ELR (cell line): ENCODE measurements at regions not wholly inside any gene's neighbourhood (a gene's known extent, or its start where the extent isn't known, plus 50 kb on each side); places are given as distances from the start of the nearest gene placed in this dataset.
A peak's percentile ranks its signal among the peaks of the same experiment; 100 is the strongest.
"Not testable (repeated sequence)": the region's sequence is repeated elsewhere in the genome, so short reads cannot be mapped to it uniquely, and the experiment has no call there.

ENCODE experiments used
- DNase-seq: peaks from one replicate; pipeline ENCODE4 v3.0.0-alpha.2; 2015; ENCODE audit warnings: low read depth

DNA sequence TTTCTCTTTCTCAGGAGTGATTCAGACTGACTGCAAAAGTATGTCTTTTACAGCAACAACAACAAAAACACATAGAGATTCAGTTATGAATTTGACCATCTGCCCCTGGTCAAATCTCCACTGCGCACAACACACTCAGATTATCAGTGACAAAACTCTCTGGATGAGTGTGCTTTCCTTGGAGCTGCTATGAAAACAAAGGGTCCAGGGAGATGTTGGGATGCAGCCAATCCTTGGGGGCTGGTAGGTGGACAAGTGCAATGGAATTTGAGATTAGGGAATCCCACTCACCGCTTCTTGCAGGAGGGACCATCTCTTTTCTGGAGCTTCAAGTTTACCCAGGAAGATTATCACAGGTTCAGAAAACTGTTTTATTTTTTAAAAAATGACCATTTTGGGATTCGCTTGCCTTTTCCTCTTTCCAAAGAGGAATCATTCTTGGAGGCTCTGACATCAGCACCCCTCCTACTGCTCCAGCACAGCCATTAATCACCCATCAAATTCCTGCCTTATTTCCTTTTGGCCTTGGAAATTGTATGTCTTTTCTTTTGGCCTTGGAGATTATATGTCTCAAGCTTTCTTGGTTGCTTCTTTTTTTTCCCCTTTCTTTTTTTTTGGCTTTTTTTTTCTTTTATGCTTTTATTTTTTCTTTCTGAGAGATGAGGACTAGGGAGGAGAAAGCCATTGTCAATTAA is 311.8 kb downstream of the TSHZ3 start:
- DNase-seq: no peak

DNA sequence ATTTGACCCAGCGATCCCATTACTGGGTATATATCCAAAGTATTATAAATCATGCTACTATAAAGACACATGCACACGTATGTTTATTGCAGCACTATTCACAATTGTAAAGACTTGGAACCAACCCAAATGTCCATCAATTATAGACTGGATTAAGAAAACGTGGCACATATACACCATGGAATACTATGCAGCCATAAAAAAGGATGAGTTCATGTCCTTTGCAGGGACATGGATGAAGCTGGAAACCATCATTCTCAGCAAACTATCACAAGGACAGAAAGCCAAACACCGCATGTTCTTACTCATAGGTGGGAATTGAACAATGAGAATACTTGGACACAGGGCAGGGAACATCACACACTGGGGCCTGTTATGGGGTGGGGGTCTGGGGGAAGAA is 317.8 kb downstream of the TSHZ3 start:
- DNase-seq: not testable (repeated sequence)

DNA sequence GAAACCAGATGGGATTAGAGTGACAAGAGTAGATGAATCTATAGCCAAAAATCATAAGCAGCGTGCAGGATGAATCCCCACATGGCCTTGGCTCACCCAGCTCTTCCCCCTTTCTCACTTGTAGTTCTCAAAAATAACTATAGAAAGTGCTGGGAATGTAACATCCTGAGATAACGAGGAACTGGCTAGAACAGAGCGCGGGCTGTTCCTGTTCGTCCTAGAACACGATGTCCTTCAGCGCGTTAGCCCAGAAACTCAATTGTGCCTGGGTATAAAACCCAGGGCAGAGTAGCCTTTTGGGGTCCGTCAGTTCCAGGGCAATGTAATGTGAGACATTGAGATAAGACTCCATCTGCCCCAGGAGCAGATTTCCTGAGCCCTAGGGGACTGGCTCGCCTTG is 326.2 kb downstream of the TSHZ3 start:
- DNase-seq: no peak

DNA sequence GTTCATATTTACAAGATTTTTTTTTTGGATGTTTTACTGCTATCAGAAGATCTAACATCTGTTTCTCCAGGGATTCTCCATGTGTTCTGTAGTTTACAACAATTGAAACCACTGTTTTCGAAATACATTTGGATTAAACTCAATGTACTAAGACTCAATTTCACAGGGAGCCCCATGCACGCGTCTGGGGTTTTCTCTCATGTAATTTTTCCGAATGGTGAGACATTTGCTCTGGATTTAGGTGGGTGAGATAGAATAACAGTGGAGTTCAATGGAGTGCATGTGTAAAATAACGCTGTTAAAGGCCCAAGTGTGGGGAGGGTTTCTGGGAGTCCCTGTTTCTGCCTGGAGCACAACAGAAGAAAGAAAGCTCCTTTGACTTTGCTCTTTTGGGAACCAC is 330.3 kb downstream of the TSHZ3 start:
- no peak for DNase-seq

DNA sequence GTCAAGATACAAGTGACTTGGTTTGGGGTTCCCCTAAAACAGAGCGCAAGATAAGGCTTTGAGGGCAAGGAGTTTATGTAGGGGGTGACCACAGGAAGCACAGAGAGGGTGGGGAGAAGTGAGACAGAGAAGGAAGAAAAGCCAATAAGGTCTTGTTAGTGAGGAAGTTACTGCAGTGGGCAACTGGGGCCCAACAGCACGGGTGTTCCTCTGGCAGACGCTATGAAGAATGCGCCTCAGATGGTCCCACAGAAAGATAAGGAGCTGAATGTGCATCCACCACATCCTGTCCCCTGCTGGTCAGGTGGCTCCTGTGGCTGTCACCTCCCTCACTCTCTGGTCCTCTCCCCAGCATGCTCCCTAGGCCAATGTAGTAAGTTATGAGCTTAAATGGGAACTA is 333.5 kb downstream of the TSHZ3 start:
- DNase-seq: no peak

DNA sequence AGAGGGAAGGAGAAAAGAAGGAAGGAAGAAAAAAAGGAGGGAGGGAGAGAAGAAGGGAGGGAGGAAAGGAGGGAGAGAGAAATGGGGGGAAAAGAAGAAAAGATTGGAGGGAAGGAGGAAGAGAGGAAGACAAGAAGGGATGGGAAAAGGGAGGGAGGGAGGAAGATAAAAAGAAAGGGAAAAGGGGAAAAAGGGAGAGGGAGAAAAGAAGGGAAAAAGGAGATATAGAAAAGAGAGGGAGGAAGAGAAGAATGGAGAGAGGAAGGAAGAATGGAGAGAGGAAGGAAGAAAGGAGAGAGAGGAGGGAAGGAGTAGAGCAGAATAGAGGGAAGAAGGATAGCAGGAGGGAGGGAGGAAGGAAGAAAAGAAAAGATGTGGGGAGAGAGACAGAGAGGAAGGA is 334.6 kb downstream of the TSHZ3 start:
- DNase-seq: no peak

DNA sequence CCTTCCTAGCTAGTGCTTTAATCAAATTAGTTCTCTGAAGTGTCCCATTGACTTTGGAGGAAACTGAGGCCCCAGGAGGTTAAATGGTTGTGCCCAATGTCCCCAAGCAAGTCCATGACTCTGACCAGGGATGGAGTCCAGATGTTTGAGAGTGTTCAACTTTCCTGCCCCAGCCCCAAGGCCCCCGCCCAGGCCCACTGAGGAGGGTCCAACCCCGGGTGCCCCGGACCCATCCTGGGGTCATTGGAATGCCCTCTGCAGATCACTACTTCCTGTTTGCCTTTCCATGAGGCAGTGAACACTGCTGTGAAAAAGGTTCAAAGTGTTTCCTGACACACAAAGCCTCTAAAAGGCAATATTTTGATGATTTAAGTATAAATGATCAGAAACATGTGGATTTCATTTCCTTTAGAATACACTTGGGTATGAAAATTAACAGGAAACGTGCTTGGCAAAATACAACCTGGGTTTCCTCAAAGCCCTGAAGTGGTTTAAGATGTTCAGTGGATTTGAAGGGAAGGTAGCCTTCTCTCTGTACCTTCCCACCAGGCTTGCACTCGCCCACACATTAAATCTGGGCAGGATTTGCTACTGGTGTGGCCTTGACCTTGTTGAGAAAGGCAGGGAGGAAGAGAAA is 335.7 kb downstream of the TSHZ3 start:
- no peak for DNase-seq

DNA sequence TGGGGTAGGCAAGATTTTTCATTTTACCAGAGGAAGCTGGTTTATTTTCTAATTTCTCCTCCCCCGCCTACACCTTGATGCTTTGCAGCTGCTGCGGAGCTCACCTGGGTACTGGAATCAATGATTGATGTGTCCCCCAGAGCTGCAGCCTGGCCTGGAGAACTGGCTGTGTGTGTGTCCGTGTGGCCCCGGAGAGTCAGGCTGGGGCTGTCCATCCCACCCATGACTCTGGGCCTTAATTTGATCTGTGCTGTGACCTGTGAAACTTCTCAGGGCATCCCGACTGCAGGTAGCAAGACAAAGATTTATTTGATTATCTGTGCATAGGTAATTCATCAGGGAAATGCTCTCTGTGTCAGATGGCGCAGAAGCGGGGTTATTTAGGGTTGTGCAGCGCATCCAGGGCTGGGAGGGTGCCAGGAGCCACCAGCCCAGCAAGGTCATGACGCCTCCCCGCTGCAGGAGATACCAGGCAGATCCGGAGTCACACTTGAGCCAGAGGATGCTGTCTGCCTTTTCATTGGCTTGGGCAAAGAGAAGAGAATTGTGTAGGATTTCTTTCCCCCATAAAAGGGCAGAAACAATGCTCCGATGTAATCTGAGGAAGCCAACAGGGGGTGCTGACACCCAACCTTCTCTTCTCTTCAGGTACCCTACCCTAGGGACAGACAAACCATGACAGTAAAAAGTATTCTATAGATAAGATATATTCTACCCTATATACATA is 346.6 kb downstream of the TSHZ3 start:
- peak; percentile 4 for DNase-seq

DNA sequence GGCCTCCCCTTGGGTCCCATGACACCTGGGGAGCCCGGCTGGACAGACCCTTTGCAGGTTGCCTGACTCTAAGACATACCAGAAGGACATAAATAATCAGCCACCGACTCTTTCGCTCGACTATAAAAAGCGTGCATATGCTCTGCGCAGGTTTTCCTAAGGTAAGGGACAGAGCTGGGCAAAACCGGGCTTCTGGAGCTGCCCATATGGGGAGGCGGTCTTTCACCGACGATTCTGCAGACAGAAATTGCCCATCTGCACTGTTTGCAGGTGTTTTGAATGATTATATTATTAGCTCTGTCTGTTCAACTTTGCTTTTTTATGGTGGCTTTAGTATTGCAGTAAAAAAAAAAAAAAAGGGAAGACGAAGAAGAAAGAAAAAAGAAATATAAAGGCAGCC is 347.2 kb downstream of the TSHZ3 start:
- no peak for DNase-seq

DNA sequence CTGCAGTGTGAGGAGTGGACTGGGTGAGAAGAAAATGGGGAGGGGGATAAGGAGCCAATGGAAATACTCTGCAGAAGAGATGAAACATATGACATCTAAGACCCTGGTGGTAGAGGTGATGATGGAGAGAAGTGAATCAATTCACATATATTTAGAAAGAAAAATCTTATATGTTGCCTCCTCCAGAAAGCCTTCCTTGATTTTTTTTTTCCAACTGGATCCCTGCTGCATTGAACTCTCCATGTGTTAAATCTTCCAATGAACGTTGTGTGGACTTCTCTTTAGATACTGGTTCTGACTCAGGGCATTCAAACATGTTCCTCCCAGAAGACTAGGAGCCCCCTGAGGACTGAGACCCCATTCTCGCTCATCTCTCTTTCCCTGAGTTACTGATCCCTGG is 348.3 kb downstream of the TSHZ3 start:
- DNase-seq: no peak

DNA sequence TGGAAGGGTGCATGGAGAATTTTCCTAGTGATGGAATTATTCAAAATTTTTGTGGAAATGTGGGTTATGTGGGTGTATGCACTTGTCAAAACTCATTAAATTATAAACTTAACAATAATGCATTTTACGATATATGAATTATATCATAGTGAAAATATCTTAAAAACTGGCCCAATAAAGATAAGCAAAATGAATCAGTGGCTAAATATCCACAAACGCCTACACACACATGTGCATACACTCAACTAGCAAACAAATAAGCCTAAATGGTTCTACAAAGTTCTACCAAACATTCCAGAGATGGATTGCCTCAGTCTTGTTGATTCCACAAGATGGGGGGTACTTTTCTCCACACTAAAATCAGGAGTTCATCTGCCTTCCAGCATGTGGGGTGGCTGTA is 349.5 kb downstream of the TSHZ3 start:
- no peak for DNase-seq

DNA sequence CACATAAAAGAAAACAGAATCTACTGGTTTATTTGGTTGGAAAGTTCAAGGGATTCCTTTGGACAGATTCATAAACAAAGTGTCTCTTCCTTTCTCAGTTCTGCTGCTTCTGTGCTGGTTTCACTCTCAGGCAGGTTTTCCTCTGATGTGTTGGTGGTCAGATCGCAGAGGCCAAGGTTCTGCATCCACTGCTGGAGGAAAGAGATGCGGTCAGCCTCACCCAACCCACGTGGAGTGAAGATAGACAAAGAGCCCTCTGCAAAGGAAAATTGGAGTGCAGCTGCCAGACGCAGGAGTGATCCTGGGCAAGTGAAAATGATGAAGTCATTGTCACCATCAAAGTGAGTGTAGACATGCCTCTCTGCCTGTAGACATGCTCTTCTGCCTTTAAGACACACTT is 352.0 kb downstream of the TSHZ3 start:
- DNase-seq: no peak

DNA sequence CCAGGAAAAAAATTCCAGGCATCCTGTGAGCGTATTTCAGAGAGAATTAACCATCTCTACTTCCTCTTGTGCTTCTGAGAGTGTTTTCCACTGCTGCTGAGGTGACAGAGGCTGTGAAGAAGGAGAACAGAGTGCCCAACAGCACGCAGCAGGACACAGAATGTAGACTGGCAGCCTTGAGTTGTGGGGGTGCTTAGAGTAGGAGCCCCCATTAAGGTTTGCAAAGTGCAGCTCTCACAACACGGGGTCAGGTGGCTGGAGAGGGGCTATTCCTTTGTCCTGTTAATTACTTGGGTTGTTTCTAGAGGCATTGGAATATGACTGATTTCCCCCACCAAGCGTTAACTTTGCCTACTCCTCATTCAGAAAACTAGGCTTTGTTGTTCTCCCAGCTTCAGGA is 370.6 kb downstream of the TSHZ3 start:
- DNase-seq: no peak

DNA sequence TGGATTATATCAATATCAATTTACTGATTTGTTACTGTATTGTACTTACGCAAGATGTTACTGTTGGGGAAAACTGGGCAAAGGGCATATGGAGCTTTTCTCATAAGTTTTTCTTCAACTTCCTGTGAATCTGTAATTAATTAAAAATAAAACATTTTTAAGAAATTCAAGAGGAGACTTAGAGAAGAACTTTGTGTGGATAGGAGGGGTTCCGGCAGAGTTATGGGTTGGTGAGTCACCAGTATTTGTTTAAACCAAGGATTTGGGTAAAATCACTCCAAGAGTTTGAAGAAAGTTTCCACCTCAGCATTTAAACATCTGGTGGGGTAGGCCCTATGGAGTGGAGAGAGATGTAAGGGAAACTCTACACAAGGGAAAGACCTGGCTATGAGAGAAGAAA is 379.6 kb downstream of the TSHZ3 start:
- no peak for DNase-seq

DNA sequence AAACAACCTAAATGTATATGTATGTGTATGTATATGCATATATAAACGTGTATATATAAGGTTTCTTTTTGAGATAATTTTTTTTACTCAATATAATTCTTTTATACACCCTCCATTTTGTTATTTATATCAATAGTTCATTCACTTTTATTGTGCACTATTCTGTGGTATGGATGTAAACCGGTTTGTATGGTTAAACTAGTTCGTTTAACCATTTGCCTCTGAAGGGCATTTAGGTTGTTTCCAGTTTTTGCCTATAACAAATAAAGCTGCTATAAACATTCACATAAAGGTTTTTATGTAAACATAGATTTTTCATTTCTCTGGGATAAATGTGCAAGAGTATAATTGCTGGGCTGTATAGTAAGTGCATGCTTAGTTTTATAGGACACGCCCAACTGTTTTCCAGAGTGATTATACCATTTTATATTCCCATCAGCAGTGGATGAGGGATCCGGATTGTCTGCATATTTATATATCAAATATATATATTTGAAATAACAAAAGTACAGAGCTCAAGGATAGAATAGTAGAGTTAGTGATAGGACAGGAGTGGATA is 380.3 kb downstream of the TSHZ3 start:
- DNase-seq: no peak

DNA sequence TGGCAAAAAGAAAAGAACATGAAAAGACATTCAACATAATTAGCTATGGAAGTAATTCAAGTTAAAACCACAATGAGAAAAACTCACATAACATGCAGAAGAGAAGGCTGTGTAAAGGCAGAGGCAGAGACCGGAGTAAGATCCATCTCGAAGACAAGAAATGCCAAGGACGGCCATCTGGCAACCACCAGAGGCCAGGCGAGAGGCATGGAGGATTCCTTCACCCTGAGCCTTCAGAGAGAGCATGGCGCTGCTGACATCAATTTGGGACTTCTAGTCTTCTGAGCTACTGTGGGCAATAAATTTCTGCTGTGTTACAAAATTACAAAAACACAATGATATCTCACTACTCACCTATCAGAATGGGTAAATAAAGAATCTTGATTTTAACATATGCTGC is 381.0 kb downstream of the TSHZ3 start:
- DNase-seq: peak; percentile 15

DNA sequence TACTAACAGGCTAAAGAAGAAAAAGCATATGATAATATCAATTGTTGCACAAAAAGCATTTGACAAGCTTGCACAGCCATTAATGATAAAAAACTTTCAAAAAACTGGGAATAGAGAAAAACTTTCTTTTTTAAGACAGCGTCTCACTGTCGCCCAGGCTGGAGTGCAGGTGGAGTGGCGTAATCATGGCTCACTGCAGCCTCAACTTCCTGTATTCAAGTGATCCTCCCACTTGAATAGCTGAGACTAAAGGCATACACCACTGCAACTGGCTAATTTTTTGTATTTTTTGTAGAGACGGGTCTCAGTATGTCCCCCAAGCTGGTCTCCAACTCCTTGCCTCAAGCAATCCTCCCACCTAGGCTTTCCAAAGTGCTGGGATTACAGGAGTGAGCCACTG is 382.8 kb downstream of the TSHZ3 start:
- no peak for DNase-seq

DNA sequence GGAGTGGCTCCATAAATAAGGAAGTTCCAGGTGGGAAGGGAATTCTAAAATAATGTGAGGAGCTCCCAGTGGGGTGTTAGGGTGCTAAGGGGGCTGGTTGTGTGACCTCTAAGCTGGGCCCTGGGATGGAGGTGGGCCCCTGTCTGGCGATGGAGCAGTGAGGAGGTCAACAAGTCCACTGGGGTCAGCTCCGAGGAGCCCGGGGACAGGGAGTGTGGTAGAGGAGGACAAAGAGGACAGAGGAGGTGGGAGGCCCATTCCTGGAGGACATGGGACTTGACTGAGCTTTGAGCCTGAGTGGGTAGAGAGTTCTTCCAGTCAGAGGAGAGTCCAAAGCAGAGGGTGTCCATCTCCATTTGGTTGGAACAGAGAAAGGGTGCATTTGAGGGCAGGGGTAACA is 390.2 kb downstream of the TSHZ3 start:
- DNase-seq: no peak

DNA sequence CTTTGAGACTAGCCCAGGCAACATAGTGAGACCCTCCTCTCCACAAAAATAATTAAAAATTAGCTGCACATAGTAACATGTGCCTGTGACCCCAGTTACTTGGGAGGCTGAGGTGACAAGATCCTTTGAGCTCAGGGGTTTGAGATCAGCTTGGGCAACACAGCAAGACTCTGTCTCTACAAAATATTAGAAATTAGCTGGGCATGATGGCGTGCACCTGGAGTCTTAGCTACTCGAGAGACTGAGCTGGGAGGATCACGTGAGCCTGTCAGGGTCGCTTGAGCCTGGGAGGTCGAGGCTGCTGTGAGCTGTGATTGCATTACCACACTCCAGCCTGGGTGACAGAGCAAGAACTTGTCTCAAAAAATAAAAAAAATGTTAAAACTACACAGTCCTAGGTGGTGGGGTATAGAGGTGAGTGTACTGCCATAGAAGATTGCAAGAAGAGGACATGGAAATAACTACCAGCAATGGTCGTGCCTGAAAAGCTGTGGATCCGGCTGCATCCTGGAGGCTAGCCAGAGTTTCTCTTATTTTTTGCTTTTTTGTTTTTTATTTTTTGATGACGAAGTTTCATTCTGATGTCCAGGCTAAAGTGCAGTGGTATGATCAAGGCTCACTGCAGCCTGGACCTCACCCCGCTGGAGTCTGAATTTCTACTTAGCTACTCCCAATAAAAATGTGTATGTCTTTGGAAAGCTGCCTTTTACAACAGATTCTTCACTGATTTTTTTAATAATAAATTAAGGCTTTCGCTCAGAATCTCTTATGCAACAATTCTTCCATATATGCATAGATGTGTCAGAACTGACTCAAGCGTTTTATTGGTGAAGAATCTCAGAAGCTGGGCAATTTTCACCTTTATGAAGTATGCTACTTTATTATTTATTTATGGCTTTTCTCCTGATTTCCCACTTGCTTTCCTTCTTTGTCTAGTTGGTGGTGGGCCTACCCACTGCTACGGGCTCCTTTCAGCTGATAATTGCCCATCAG is 393.8 kb downstream of the TSHZ3 start:
- DNase-seq: no peak

DNA sequence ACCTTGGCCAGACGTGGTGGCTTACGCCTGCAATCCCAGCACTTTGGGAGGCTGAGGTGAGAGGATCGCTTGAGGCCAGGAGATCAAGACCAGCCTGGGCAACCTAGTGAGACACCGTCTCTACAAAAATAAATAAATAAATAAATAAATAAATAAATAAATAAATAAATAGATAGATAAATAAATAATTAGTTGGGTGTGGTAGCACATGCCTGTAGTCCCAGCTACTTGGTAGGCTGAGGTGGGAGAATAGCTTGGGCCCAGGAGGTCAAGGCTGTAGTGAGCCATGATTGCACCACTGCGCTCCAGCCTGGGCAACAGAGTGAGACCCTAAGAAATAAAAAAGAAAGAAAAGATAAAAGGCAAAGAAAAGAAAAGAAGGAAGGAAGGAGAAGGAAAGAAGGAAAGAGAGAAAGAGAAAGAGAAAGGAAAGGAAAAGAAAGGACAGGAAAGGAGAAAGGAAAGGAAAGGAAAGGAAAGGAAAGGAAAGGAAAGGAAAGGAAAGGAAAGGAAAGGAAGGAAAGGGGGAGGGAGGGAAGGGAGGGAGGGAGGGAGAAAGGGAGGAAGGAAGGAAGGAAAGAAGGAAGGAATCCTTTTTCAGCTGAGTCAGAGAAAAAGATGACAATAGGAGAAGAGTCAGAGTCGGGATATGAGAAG is 404.8 kb downstream of the TSHZ3 start:
- DNase-seq: not testable (repeated sequence)

DNA sequence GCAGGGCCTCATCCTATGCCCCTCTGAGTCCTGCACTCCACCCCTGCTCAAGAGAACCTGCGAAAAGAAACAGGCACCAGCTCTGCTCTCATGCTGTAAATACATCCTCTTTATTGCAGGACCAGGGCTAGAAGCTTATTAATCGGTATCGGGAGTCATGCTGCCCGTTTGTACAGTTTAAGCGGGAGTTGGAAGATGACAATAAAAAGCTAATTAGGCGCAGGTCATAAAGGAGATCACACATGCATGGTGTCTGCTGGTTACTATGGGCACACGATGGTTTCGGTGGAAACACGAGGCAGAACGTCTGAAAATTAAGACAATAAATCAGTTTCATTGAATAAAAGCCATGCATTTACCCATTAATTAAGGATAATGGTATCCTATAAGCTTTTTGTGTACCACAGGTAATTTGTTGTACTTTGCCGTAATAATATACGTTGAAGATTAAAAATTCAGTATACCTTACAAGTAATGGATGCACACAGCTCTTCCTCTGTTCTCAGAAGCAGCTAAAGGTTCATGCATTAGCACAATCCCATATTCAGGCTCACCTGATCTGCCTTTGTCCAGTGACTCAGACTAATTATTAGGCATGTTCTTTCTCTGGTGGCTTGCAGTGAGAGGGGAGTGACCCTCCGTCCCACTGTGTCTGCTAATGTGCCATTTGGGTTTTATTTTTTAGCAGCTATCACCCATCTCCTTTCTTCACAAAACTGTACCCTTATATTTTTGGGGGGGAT is 406.0 kb downstream of the TSHZ3 start:
- no peak for DNase-seq
